ENCODE measurements at regions not wholly inside any gene's neighbourhood (a gene's known extent, or its start where the extent isn't known, plus 50 kb on each side); places are given as distances from the start of the nearest gene placed in this dataset.

DNA sequence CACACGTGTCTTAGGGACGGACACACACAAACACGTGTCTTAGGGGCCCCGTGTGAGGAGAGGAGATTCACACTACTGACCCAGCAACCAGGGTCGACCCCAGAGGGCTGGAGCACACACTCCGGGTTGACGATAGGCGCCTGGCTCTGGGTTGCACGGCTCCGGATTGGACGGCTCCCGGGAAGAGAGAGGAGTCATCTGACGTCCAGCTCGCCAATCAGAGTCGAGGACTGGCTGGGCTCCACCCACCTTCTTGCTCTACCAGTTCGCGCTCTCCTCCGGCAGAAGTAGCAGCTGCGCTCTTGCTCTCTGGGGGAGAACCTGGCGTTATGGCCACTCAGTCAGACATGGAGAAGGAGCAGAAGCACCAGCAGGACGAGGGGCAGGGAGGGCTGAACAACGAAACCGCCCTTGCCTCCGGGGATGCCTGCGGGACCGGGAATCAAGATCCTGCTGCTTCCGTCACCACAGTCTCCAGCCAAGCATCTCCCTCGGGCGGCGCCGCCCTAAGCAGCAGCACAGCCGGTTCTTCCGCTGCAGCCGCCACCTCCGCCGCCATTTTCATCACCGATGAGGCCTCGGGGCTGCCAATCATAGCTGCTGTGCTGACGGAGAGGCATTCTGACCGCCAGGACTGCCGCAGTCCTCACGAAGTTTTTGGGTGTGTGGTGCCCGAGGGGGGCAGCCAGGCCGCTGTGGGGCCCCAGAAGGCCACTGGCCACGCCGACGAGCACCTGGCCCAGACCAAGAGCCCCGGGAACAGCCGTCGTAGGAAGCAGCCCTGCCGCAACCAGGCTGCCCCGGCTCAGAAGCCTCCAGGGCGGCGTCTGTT is 74.3 kb downstream of the NUDT10 start:
- H3K4me1 ChIP-seq (ENCODE audit: control insufficient read depth, insufficient read depth, low read length), result no peaks in the 10 kb centered on the region
- ChIA-PET POLR2A (no interaction called here), CTCF (no interaction called here), SMC1A (ENCODE audit: uncharacterized antibody, unreplicated experiment) (no interaction called here), RAD21 (ENCODE audit: unreplicated experiment) (no interaction called here)
- BruUV-seq (replicated peaks), result no TSS peak
- H3K9me3 ChIP-seq (replicated peaks; ENCODE audit: control insufficient read depth, insufficient read depth, low read length), result no peaks in the 10 kb centered on the region; the same call in 2 of the 3 replicates
- H3K27me3 ChIP-seq (replicated peaks in 1 of 2; ENCODE audit: control insufficient read depth in 2 of 2, insufficient read depth in 2 of 2, low read length in 1 of 2), result no peaks in the 10 kb centered on the region
- H3K4me2 ChIP-seq (ENCODE audit: control insufficient read depth, insufficient read depth), result no peak overlapping the region
- no peak overlapping the region for H3K4me3 ChIP-seq
- in situ Hi-C loops (cut with MboI), result no loop called here
- H2AFZ ChIP-seq (ENCODE audit: control insufficient read depth, low read depth, low read length), result no peak overlapping the region
- DNase-seq (ENCODE audit: low read depth, low spot score), result no peak
- H3K36me3 ChIP-seq (ENCODE audit: control insufficient read depth in 2 of 2, insufficient read depth in 2 of 2, low read length in 1 of 2), result no peaks in the 10 kb centered on the region
- H4K20me1 ChIP-seq (ENCODE audit: control insufficient read depth, insufficient read depth), result no peaks in the 10 kb centered on the region
- TF ChIP-seq ZBED1 (IDR thresholded peaks at IDR 0.05; ENCODE audit: borderline replicate concordance) (no peak), CHD2 (IDR thresholded peaks at IDR 0.05; ENCODE audit: borderline replicate concordance, low read depth, low read length) (no peak)
- TF ChIP-seq, protein P1, sequence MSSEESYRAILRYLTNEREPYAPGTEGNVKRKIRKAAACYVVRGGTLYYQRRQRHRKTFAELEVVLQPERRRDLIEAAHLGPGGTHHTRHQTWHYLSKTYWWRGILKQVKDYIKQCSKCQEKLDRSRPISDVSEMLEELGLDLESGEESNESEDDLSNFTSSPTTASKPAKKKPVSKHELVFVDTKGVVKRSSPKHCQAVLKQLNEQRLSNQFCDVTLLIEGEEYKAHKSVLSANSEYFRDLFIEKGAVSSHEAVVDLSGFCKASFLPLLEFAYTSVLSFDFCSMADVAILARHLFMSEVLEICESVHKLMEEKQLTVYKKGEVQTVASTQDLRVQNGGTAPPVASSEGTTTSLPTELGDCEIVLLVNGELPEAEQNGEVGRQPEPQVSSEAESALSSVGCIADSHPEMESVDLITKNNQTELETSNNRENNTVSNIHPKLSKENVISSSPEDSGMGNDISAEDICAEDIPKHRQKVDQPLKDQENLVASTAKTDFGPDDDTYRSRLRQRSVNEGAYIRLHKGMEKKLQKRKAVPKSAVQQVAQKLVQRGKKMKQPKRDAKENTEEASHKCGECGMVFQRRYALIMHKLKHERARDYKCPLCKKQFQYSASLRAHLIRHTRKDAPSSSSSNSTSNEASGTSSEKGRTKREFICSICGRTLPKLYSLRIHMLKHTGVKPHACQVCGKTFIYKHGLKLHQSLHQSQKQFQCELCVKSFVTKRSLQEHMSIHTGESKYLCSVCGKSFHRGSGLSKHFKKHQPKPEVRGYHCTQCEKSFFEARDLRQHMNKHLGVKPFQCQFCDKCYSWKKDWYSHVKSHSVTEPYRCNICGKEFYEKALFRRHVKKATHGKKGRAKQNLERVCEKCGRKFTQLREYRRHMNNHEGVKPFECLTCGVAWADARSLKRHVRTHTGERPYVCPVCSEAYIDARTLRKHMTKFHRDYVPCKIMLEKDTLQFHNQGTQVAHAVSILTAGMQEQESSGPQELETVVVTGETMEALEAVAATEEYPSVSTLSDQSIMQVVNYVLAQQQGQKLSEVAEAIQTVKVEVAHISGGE (CRISPR knock-in tag; IDR thresholded peaks at IDR 0.05), result no peak
- TF ChIP-seq, protein P2, sequence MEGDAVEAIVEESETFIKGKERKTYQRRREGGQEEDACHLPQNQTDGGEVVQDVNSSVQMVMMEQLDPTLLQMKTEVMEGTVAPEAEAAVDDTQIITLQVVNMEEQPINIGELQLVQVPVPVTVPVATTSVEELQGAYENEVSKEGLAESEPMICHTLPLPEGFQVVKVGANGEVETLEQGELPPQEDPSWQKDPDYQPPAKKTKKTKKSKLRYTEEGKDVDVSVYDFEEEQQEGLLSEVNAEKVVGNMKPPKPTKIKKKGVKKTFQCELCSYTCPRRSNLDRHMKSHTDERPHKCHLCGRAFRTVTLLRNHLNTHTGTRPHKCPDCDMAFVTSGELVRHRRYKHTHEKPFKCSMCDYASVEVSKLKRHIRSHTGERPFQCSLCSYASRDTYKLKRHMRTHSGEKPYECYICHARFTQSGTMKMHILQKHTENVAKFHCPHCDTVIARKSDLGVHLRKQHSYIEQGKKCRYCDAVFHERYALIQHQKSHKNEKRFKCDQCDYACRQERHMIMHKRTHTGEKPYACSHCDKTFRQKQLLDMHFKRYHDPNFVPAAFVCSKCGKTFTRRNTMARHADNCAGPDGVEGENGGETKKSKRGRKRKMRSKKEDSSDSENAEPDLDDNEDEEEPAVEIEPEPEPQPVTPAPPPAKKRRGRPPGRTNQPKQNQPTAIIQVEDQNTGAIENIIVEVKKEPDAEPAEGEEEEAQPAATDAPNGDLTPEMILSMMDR (IDR thresholded peaks at IDR 0.05 in 2 of 3, conservative IDR thresholded peaks at IDR 0.05 in 1 of 3; ENCODE audit: control insufficient read depth in 2 of 3, extremely low read depth in 1 of 3, insufficient read depth in 1 of 3, low read depth in 3 of 3, low read length in 3 of 3), result no peak
- 65% methylated on average over 44 of the region's 54 CpGs for WGBS (ENCODE audit: insufficient coverage, insufficient replicate concordance, low lambda C conversion rate, missing lambda C conversion rate)
- H3K9ac ChIP-seq (ENCODE audit: control insufficient read depth, insufficient read depth, low read length), result no peak overlapping the region
- intact Hi-C loops (cut with micrococcal nuclease; ENCODE audit: unreplicated experiment), result no loop called here
- ATAC-seq, result no peak
- H3K27ac ChIP-seq (ENCODE audit: control insufficient read depth, insufficient read depth), result no peak overlapping the region
- no peaks in the 10 kb centered on the region for H3K79me2 ChIP-seq (ENCODE audit: control insufficient read depth, insufficient read depth, low read length)
- no peak for FAIRE-seq
